GM04504 (cell line): ENCODE measurements at regions not wholly inside any gene's neighbourhood (a gene's known extent, or its start where the extent isn't known, plus 50 kb on each side); places are given as distances from the start of the nearest gene placed in this dataset.

Experiments
- DNase-seq: peaks from one replicate; pipeline ENCODE4 v3.0.0-alpha.2; 2012; ENCODE audit warnings: low read depth

- no peak for DNase-seq
These were observed 129.0 kb upstream of the THBS1 start for GRCh38 chr15:39451871-39452270.

- no peak for DNase-seq
These were observed 127.3 kb upstream of the THBS1 start for GRCh38 chr15:39453620-39454019.

GRCh38 chr15:39454189-39454986, 126.5 kb upstream of the THBS1 start:
- no peak for DNase-seq

GRCh38 chr15:39455471-39455991, 125.3 kb upstream of the THBS1 start:
- DNase-seq: peak; percentile 59

- no peak for DNase-seq
These were observed 124.7 kb upstream of the THBS1 start for GRCh38 chr15:39456159-39456558.

- DNase-seq: no peak
These were observed 124.1 kb upstream of the THBS1 start for GRCh38 chr15:39456582-39457330.

- DNase-seq: no peak
These were observed 122.7 kb upstream of the THBS1 start for GRCh38 chr15:39458131-39458530.

- DNase-seq: no peak
These were observed 121.3 kb upstream of the THBS1 start for GRCh38 chr15:39459548-39459947.

- DNase-seq: no peak
These were observed 120.1 kb upstream of the THBS1 start for GRCh38 chr15:39460748-39461147.

- DNase-seq: no peak
These were observed 119.2 kb upstream of the THBS1 start for GRCh38 chr15:39461536-39462130.

- DNase-seq: no peak
These were observed 118.2 kb upstream of the THBS1 start for GRCh38 chr15:39462691-39463090.

- peak; percentile 91 for DNase-seq
These were observed 114.8 kb upstream of the THBS1 start for GRCh38 chr15:39465843-39466749.

GRCh38 chr15:39466750-39467105, 114.2 kb upstream of the THBS1 start:
- DNase-seq: no peak

GRCh38 chr15:39468331-39468730, 112.5 kb upstream of the THBS1 start:
- no peak for DNase-seq

- DNase-seq: no peak
These were observed 112.1 kb upstream of the THBS1 start for GRCh38 chr15:39468828-39469227.

GRCh38 chr15:39471785-39472574, 108.9 kb upstream of the THBS1 start:
- no peak for DNase-seq

GRCh38 chr15:39472621-39473297, 108.1 kb upstream of the THBS1 start:
- peak; percentile 99 for DNase-seq

GRCh38 chr15:39473298-39473947, 107.5 kb upstream of the THBS1 start:
- no peak for DNase-seq

- DNase-seq: no peak
These were observed 106.2 kb upstream of the THBS1 start for GRCh38 chr15:39474657-39475056.

GRCh38 chr15:39478996-39479395, 101.9 kb upstream of the THBS1 start:
- no peak for DNase-seq
